Activated naive CD4-positive, alpha-beta T cell (primary cell): ENCODE measurements at regions not wholly inside any gene's neighbourhood (a gene's known extent, or its start where the extent isn't known, plus 50 kb on each side); places are given as distances from the start of the nearest gene placed in this dataset.

Experiments used
- DNase-seq, 4 experiments: peaks; one replicate each; lab custom pipeline; 2025; lab: John Stamatoyannopoulos, UW

GRCh38 chr12:125434936-125435443, 369.8 kb downstream of the AACS start:
- DNase-seq = no peak

- no peak for DNase-seq
Observed at GRCh38 chr12:125435871-125436270, 370.6 kb downstream of the AACS start.

GRCh38 chr12:125436686-125437085, 371.5 kb downstream of the AACS start:
- no peak for DNase-seq

- DNase-seq = no peak
Observed at GRCh38 chr12:125440399-125440798, 375.2 kb downstream of the AACS start.

- no peak for DNase-seq
Observed at GRCh38 chr12:125443341-125443740, 378.1 kb downstream of the AACS start.

- DNase-seq = no peak
Observed at GRCh38 chr12:125451408-125451807, 386.2 kb downstream of the AACS start.

GRCh38 chr12:125453751-125454150, 388.5 kb downstream of the AACS start:
- DNase-seq = no peak

- no peak for DNase-seq
Observed at GRCh38 chr12:125454291-125454690, 389.1 kb downstream of the AACS start.

GRCh38 chr12:125454786-125455480, 389.7 kb downstream of the AACS start:
- DNase-seq = no peak

- DNase-seq = no peak
Observed at GRCh38 chr12:125455556-125455955, 390.3 kb downstream of the AACS start.

- DNase-seq = no peak
Observed at GRCh38 chr12:125458552-125459268, 393.5 kb downstream of the AACS start.

- no peak for DNase-seq
Observed at GRCh38 chr12:125461831-125462230, 396.6 kb downstream of the AACS start.

- DNase-seq = no peak
Observed at GRCh38 chr12:125463386-125463785, 398.2 kb downstream of the AACS start.

GRCh38 chr12:125467363-125467762, 402.1 kb downstream of the AACS start:
- no peak for DNase-seq

GRCh38 chr12:125469683-125470082, 404.4 kb downstream of the AACS start:
- no peak for DNase-seq

- no peak for DNase-seq
Observed at GRCh38 chr12:125470838-125471783, 405.9 kb downstream of the AACS start.

GRCh38 chr12:125473501-125473900, 408.3 kb downstream of the AACS start:
- DNase-seq = no peak

- no peak for DNase-seq
Observed at GRCh38 chr12:125487336-125487735, 422.1 kb downstream of the AACS start.

- DNase-seq = no peak
Observed at GRCh38 chr12:125491553-125491952, 426.3 kb downstream of the AACS start.

- DNase-seq = no peak
Observed at GRCh38 chr12:125492354-125493270, 427.4 kb downstream of the AACS start.

- no peak for DNase-seq
Observed at GRCh38 chr12:125493704-125494308, 428.6 kb downstream of the AACS start.
